Calu3 (cell line): ENCODE measurements at regions not wholly inside any gene's neighbourhood (a gene's known extent, or its start where the extent isn't known, plus 50 kb on each side); places are given as distances from the start of the nearest gene placed in this dataset.

ENCODE experiments used
- BruUV-seq: library from RNA; stranded (reverse); fragments of 400-500 nt; replicated peaks from 2 replicates; lab custom pipeline; 2021; lab: Mats Ljungman, UMichigan
- CTCF ChIA-PET: fragments of 300-600 bp; sonication (Branson Sonifier 250); formaldehyde crosslinking; loops from one replicate; lab custom pipeline; 2022; ENCODE audit warnings: antibody characterized with exemption; lab: Charles Lee
- DNase-seq: peaks from one replicate; pipeline ENCODE4 v3.0.0; 2022
- H3K27ac Mint-ChIP-seq: one replicate; pipeline ENCODE4 v1.8.0; 2022; ENCODE audit warnings: mixed read lengths; ENCODE audit not compliant: unreplicated experiment
- H3K27me3 Mint-ChIP-seq: one replicate; pipeline ENCODE4 v1.8.0; 2022; ENCODE audit warnings: mixed read lengths; ENCODE audit not compliant: unreplicated experiment
- H3K36me3 Mint-ChIP-seq: one replicate; pipeline ENCODE4 v1.8.0; 2022; ENCODE audit warnings: mild to moderate bottlenecking, moderate library complexity, mixed read lengths; ENCODE audit not compliant: insufficient read depth, unreplicated experiment
- H3K4me1 Mint-ChIP-seq: one replicate; pipeline ENCODE4 v1.8.0; 2022; ENCODE audit warnings: mild to moderate bottlenecking, low read depth, mixed read lengths; ENCODE audit not compliant: unreplicated experiment
- H3K4me3 Mint-ChIP-seq: one replicate; pipeline ENCODE4 v1.8.0; 2022; ENCODE audit warnings: mild to moderate bottlenecking, low read depth, moderate library complexity, mixed read lengths; ENCODE audit not compliant: unreplicated experiment
- H3K9me3 Mint-ChIP-seq: one replicate; pipeline ENCODE4 v1.8.0; 2022; ENCODE audit warnings: low read depth, mixed read lengths; ENCODE audit not compliant: unreplicated experiment
- intact Hi-C: fragments of 100-400 bp; cut with micrococcal nuclease; formaldehyde crosslinking; loops from one replicate; pipeline ENCODE4 v1.10.0; 2022; ENCODE audit not compliant: unreplicated experiment
- TF ChIP-seq, protein P1 (sequence below): fragments of 200-600 bp; IDR thresholded peaks from one replicate; pipeline ENCODE4 v1.8.0; 2022; ENCODE audit warnings: antibody characterized with exemption; ENCODE audit not compliant: unreplicated experiment

DNA sequence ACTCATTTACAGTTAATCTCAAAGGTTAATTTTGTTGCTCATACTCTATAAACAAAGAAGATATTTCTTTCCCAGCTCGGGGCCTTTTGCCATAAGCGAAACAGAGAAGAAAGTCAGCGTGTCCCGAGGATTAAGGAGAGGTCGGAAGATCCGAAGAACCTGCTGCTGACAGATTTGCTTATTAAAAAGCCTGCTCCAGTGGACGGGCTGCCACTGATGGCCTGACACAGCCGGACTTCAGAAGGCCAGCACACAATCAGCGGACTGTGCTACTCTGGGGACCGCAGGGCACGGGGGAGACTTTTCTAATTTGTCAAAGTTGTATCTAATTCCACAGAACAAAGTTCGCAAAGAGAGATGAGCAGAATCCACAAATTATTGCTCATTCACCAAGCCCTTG is 315.4 kb downstream of the ETAA1 start:
- H3K27ac Mint-ChIP-seq: no peak overlapping the region
- H3K27me3 Mint-ChIP-seq: no peaks in the 10 kb centered on the region
- TF ChIP-seq, protein P1, sequence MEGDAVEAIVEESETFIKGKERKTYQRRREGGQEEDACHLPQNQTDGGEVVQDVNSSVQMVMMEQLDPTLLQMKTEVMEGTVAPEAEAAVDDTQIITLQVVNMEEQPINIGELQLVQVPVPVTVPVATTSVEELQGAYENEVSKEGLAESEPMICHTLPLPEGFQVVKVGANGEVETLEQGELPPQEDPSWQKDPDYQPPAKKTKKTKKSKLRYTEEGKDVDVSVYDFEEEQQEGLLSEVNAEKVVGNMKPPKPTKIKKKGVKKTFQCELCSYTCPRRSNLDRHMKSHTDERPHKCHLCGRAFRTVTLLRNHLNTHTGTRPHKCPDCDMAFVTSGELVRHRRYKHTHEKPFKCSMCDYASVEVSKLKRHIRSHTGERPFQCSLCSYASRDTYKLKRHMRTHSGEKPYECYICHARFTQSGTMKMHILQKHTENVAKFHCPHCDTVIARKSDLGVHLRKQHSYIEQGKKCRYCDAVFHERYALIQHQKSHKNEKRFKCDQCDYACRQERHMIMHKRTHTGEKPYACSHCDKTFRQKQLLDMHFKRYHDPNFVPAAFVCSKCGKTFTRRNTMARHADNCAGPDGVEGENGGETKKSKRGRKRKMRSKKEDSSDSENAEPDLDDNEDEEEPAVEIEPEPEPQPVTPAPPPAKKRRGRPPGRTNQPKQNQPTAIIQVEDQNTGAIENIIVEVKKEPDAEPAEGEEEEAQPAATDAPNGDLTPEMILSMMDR: no peak
- no TSS peak for BruUV-seq
- H3K36me3 Mint-ChIP-seq: no peaks in the 10 kb centered on the region
- no peaks in the 10 kb centered on the region for H3K9me3 Mint-ChIP-seq
- CTCF ChIA-PET: no interaction called here
- no peaks in the 10 kb centered on the region for H3K4me1 Mint-ChIP-seq
- H3K4me3 Mint-ChIP-seq: no peak overlapping the region
- no peak for DNase-seq
- intact Hi-C loops: no loop called here

DNA sequence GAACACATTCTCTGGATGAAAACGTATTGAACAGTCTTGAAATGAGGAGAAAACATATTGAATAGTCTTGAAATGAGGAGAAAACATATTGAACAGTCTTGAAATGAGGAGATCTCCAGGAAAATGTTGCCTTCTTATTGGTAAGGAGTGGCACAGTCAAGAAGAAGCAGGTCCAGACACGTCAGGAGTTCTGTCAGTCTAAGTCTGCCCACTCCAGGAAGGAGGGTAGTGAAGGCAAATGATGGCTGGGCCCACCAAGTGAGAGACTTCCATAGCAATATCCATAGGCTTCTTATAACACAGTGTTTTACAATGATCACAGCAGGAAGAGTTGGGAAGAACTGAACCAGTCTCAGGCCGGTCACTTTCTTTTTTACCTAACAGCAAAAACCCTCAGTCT is 316.2 kb downstream of the ETAA1 start:
- DNase-seq: no peak
- H3K4me1 Mint-ChIP-seq: no peaks in the 10 kb centered on the region
- no peaks in the 10 kb centered on the region for H3K9me3 Mint-ChIP-seq
- no peak overlapping the region for H3K27ac Mint-ChIP-seq
- no peak overlapping the region for H3K4me3 Mint-ChIP-seq
- TF ChIP-seq, protein P1: no peak
- no peaks in the 10 kb centered on the region for H3K36me3 Mint-ChIP-seq
- intact Hi-C loops: no loop called here
- no peaks in the 10 kb centered on the region for H3K27me3 Mint-ChIP-seq
- CTCF ChIA-PET: no interaction called here
- no TSS peak for BruUV-seq

DNA sequence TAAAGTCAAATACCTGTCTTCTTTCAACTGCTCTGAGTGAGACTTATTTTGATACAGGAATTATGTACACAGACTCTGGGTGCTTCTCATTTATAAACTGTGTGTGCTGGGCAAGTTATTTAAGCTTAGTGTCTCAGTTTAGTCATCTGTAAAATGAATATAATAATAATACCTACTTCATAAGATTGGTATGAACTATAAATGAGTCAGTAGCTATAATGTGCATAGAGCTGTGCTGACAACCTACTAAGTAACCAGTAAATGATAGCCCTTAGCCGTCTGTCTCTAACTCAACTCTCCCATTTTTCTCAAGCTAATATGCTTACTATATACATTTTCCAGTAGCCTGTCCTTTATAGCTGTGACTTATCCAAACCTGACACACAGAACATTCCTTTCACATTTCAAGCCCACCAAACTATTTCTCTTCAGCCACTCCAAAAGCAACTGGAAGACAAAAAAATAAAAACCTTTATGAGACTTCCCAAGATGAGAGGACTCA is 319.8 kb downstream of the ETAA1 start:
- no peak for DNase-seq
- H3K9me3 Mint-ChIP-seq: peaks cover 3% of the 10 kb centered on the region
- H3K4me1 Mint-ChIP-seq: no peaks in the 10 kb centered on the region
- no peak overlapping the region for H3K27ac Mint-ChIP-seq
- CTCF ChIA-PET: no interaction called here
- BruUV-seq: no TSS peak
- H3K4me3 Mint-ChIP-seq: no peak overlapping the region
- intact Hi-C loops: no loop called here
- no peaks in the 10 kb centered on the region for H3K27me3 Mint-ChIP-seq
- H3K36me3 Mint-ChIP-seq: no peaks in the 10 kb centered on the region
- TF ChIP-seq, protein P1: no peak

DNA sequence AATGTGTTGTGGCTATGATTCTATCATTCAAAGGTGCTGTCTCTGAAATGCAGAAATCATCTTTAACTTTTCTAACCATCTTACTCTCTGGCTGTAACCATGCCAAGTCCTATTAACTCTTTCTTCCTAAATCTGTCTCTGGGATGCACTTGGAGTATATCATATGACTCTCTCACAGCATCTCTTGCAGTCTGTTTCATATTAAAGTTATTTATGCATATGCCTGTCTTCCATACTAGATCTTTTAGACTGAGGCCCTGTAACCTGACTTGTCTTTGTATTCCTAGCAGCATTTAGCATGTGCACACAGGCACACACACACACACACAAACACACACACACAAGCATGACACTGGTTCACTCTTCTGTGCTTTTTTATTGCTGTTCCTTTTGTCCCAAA is 320.6 kb downstream of the ETAA1 start:
- H3K27ac Mint-ChIP-seq: no peak overlapping the region
- TF ChIP-seq, protein P1: no peak
- DNase-seq: no peak
- CTCF ChIA-PET: no interaction called here
- intact Hi-C loops: no loop called here
- peaks cover 3% of the 10 kb centered on the region for H3K9me3 Mint-ChIP-seq
- no peak overlapping the region for H3K4me3 Mint-ChIP-seq
- no TSS peak for BruUV-seq
- no peaks in the 10 kb centered on the region for H3K4me1 Mint-ChIP-seq
- H3K27me3 Mint-ChIP-seq: no peaks in the 10 kb centered on the region
- H3K36me3 Mint-ChIP-seq: no peaks in the 10 kb centered on the region
